Liver (tissue), 3 donors: ENCODE measurements at regions not wholly inside any gene's neighbourhood (a gene's known extent, or its start where the extent isn't known, plus 50 kb on each side); places are given as distances from the start of the nearest gene placed in this dataset.

Experiments
- CTCF ChIP-seq: fragments of 150-350 bp; IDR thresholded peaks from 2 replicates; pipeline ENCODE4 v1.5.1; 2017; ENCODE audit warnings: improper control_type of control experiment, low read depth, low read length; ENCODE audit not compliant: missing input control
- EGR1 ChIP-seq, 2 donors: IDR thresholded peaks; 2 replicates each; pipeline ENCODE4 v1.6.1; 2016 to 2018; ENCODE audit warnings: antibody characterized with exemption in 2 of 2, low read depth in 2 of 2
- JUND ChIP-seq, 2 donors: IDR thresholded peaks; 2 replicates each; pipeline ENCODE4 v1.6.1; 2016; ENCODE audit warnings: antibody characterized with exemption in 2 of 2
- MAX ChIP-seq: IDR thresholded peaks from 2 replicates; pipeline ENCODE4 v1.6.1; 2016; ENCODE audit warnings: antibody characterized with exemption
- RXRA ChIP-seq, 2 donors: IDR thresholded peaks; 2 replicates each; pipeline ENCODE4 v1.6.1; 2017 to 2018; ENCODE audit warnings: antibody characterized with exemption in 2 of 2, mild to moderate bottlenecking in 1 of 2
- donor health status: healthy.
- donor health status: healthy.

- TF ChIP-seq CTCF (no peak), RXRA (IDR thresholded peaks at IDR 0.05) (no peak), EGR1 (IDR thresholded peaks at IDR 0.05; ENCODE audit: low read depth in 2 of 2) (no peak), MAX (no peak), JUND (IDR thresholded peaks at IDR 0.05) (no peak)
Observed at GRCh38 chr5:4233671-4234070, 638.0 kb downstream of the IRX1 start.
